Stimulated activated CD8-positive, alpha-beta memory T cell treated with anti-CD3 and anti-CD28 coated beads, Interleukin-15, amount 100 ng/mL, for 48 hours (primary cell): ENCODE measurements at regions not wholly inside any gene's neighbourhood (a gene's known extent, or its start where the extent isn't known, plus 50 kb on each side); places are given as distances from the start of the nearest gene placed in this dataset.
"Not testable (repeated sequence)": the region's sequence is repeated elsewhere in the genome, so short reads cannot be mapped to it uniquely, and the experiment has no call there.

Source experiments
- DNase-seq, 2 donors: peaks; one replicate each; pipeline ENCODE4 v3.0.0-alpha.2; 2020; ENCODE audit warnings: low read depth in 2 of 2

GRCh38 chr7:65251851-65252620, 121.6 kb upstream of the ZNF92 start:
- no peak for DNase-seq

- no peak for DNase-seq
Observed at GRCh38 chr7:65250697-65251395, 122.8 kb upstream of the ZNF92 start.

- no peak for DNase-seq
Observed at GRCh38 chr7:65250216-65250615, 123.4 kb upstream of the ZNF92 start.

- no peak for DNase-seq
Observed at GRCh38 chr7:65247491-65247890, 126.2 kb upstream of the ZNF92 start.

GRCh38 chr7:65239707-65240352, 133.8 kb upstream of the ZNF92 start:
- no peak for DNase-seq

- no peak for DNase-seq
Observed at GRCh38 chr7:65239324-65239706, 134.3 kb upstream of the ZNF92 start.

- no peak for DNase-seq
Observed at GRCh38 chr7:65238785-65239184, 134.9 kb upstream of the ZNF92 start.

- no peak for DNase-seq
Observed at GRCh38 chr7:65235586-65235985, 138.1 kb upstream of the ZNF92 start.

GRCh38 chr7:65233409-65234034, 140.1 kb upstream of the ZNF92 start:
- no peak for DNase-seq

GRCh38 chr7:65230231-65230630, 143.4 kb upstream of the ZNF92 start:
- DNase-seq, result no peak

- DNase-seq, result no peak
Observed at GRCh38 chr7:65225422-65226006, 148.1 kb upstream of the ZNF92 start.

- DNase-seq, result no peak
Observed at GRCh38 chr7:65222655-65223054, 151.0 kb upstream of the ZNF92 start.

GRCh38 chr7:65221683-65222082, 152.0 kb upstream of the ZNF92 start:
- no peak for DNase-seq

GRCh38 chr7:65219623-65220022, 154.0 kb upstream of the ZNF92 start:
- no peak for DNase-seq

- DNase-seq, result peak; percentile 12 to 18
Observed at GRCh38 chr7:65216469-65216868, 157.2 kb upstream of the ZNF92 start.

GRCh38 chr7:65213260-65213659, 160.4 kb upstream of the ZNF92 start:
- not testable (repeated sequence) for DNase-seq

- not testable (repeated sequence) for DNase-seq
Observed at GRCh38 chr7:65199221-65199620, 174.4 kb upstream of the ZNF92 start.

GRCh38 chr7:65193334-65194058, 180.2 kb upstream of the ZNF92 start:
- DNase-seq, result not testable (repeated sequence)

GRCh38 chr7:65177041-65177440, 170.6 kb upstream of the ERV3-1 start:
- not testable (repeated sequence) for DNase-seq

GRCh38 chr7:65150105-65150504, 143.6 kb upstream of the ERV3-1 start:
- DNase-seq, result not testable (repeated sequence)
